Endothelial cell of umbilical vein (primary cell): ENCODE measurements at regions not wholly inside any gene's neighbourhood (a gene's known extent, or its start where the extent isn't known, plus 50 kb on each side); places are given as distances from the start of the nearest gene placed in this dataset.

ENCODE experiments used
- EZH2 ChIP-seq: IDR thresholded peaks from 2 replicates; pipeline ENCODE4 v1.6.1; 2012; ENCODE audit warnings: borderline replicate concordance, low read depth, mild to moderate bottlenecking, moderate library complexity, low read length, inconsistent platforms; ENCODE audit not compliant: severe bottlenecking
- FOS ChIP-seq: IDR thresholded peaks from 2 replicates; pipeline ENCODE4 v1.6.1; 2011; ENCODE audit warnings: mild to moderate bottlenecking, low read length, moderate library complexity, borderline replicate concordance; ENCODE audit not compliant: insufficient read depth
- POLR2A ChIP-seq: IDR thresholded peaks from 2 replicates; pipeline ENCODE4 v1.6.1; 2012; ENCODE audit warnings: low read depth, mild to moderate bottlenecking, control low read depth, low read length
- POLR2AphosphoS5 ChIP-seq: IDR thresholded peaks from 2 replicates; pipeline ENCODE4 v1.6.1; 2012; ENCODE audit warnings: low read depth, mild to moderate bottlenecking, control low read depth, low read length, moderate library complexity; ENCODE audit not compliant: insufficient read depth
- TF ChIP-seq, protein P1 (sequence below): IDR thresholded peaks from 2 replicates; pipeline ENCODE4 v1.6.1; 2011; ENCODE audit not compliant: insufficient read depth, insufficient read length
- TF ChIP-seq, protein P2 (sequence below), 2 donors: IDR thresholded peaks; 1 replicate in 1 of 2; 2 replicates in 1 of 2; pipeline ENCODE4 v1.5.1; 2011; ENCODE audit warnings: low read length in 2 of 2, mild to moderate bottlenecking in 2 of 2, moderate library complexity in 2 of 2, control low read depth in 1 of 2, inconsistent platforms in 1 of 2, low read depth in 1 of 2; ENCODE audit not compliant: insufficient read depth in 1 of 2; ENCODE audit errors: extremely low read depth in 1 of 2

DNA sequence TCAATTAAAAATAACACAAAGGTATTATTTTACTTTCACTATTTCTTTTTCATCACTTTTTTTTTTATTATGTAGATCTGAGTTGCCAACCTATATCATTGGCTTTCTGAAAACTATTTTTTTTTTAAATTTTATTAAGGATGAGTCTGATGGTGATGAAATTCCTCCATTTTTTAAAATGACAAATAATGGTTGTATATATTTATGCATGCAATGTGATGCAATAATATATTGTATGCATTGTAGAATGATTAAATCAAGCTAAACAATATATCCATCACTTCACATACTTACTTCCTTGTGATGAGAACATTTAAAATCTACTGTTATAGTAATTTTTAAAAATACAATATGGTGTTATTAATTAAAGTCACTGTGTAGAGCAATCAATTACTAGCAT is 1081.6 kb downstream of the CNTNAP5 start:
- TF ChIP-seq POLR2AphosphoS5 (no peak), POLR2A (no peak), FOS (no peak), EZH2 (no peak)
- TF ChIP-seq, protein P1, sequence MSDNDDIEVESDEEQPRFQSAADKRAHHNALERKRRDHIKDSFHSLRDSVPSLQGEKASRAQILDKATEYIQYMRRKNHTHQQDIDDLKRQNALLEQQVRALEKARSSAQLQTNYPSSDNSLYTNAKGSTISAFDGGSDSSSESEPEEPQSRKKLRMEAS: no peak
- TF ChIP-seq, protein P2, sequence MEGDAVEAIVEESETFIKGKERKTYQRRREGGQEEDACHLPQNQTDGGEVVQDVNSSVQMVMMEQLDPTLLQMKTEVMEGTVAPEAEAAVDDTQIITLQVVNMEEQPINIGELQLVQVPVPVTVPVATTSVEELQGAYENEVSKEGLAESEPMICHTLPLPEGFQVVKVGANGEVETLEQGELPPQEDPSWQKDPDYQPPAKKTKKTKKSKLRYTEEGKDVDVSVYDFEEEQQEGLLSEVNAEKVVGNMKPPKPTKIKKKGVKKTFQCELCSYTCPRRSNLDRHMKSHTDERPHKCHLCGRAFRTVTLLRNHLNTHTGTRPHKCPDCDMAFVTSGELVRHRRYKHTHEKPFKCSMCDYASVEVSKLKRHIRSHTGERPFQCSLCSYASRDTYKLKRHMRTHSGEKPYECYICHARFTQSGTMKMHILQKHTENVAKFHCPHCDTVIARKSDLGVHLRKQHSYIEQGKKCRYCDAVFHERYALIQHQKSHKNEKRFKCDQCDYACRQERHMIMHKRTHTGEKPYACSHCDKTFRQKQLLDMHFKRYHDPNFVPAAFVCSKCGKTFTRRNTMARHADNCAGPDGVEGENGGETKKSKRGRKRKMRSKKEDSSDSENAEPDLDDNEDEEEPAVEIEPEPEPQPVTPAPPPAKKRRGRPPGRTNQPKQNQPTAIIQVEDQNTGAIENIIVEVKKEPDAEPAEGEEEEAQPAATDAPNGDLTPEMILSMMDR (IDR thresholded peaks at IDR 0.05; ENCODE audit: extremely low read depth in 1 of 2, insufficient read depth in 1 of 2, low read depth in 1 of 2, low read length in 2 of 2): no peak
